Right lobe of liver (tissue), 6 donors: ENCODE measurements at regions not wholly inside any gene's neighbourhood (a gene's known extent, or its start where the extent isn't known, plus 50 kb on each side); places are given as distances from the start of the nearest gene placed in this dataset.

ENCODE experiments used
- ATAC-seq, 4 donors: fragments of 200-7000 bp; cut with Tn5 transposase; one replicate each; pipeline ENCODE4 v1.9.1; 2020; ENCODE audit warnings: mild to moderate bottlenecking in 4 of 4, moderate library complexity in 4 of 4
- DNase-seq, 3 donors: peaks; one replicate each; pipeline ENCODE4 v3.0.0-alpha.2; 2020
- H3K27ac ChIP-seq, 3 donors: fragments of 200-600 bp; one replicate each; pipeline ENCODE4 v1.8.0; 2022
- H3K27me3 ChIP-seq, 2 donors: fragments of 200-600 bp; one replicate each; pipeline ENCODE4 v1.8.0; 2022
- H3K36me3 ChIP-seq, 4 donors: fragments of 200-600 bp; sonication (generic) in 1 of 4; one replicate each; pipeline versions ENCODE4 v1.5.1 to v1.8.0; 2017 to 2022; ENCODE audit warnings: control low read depth in 1 of 4
- H3K4me1 ChIP-seq, 4 donors: fragments of 200-600 bp; sonication (generic) in 1 of 4; one replicate each; pipeline versions ENCODE4 v1.5.1 to v1.8.0; 2017 to 2022; ENCODE audit warnings: control low read depth in 1 of 4
- H3K4me3 ChIP-seq, 3 donors: fragments of 200-600 bp; one replicate each; pipeline ENCODE4 v1.8.0; 2022
- H3K9me3 ChIP-seq, 4 donors: fragments of 200-600 bp; sonication (generic) in 1 of 4; one replicate each; pipeline versions ENCODE4 v1.5.1 to v1.8.0; 2017 to 2022; ENCODE audit warnings: control low read depth in 1 of 4
- CTCF ChIP-seq, 4 donors: fragments of 200-600 bp in 3 of 4; fragments of 450-650 bp in 1 of 4; IDR thresholded peaks; one replicate each; pipeline versions ENCODE4 v1.5.1 to v1.8.0; 2016 to 2022; ENCODE audit warnings: antibody characterized with exemption in 4 of 4, mild to moderate bottlenecking in 2 of 4
- POLR2A ChIP-seq: fragments of 450-650 bp; IDR thresholded peaks from one replicate; pipeline ENCODE4 v1.6.1; 2017; ENCODE audit warnings: antibody characterized with exemption, mild to moderate bottlenecking
- WGBS: methylation state at CpG from one replicate; pipeline ENCODE4 v1.1.6; 2018; ENCODE audit warnings: low coverage, low lambda C conversion rate; ENCODE audit not compliant: insufficient coverage; ENCODE audit errors: missing lambda C conversion rate; 5-methylcytosine and 5-hydroxymethylcytosine counted together
- intact Hi-C, 2 donors: fragments of 100-400 bp; cut with DNase I; formaldehyde crosslinking; loops; one replicate each; pipeline versions ENCODE4 v1.11.2 to v1.14.1; 2022
- donor health status: DM: no; HTN: yes; CAD: no.
- donor health status: DM: no; HTN: no; CAD: no.
- donor health status: DM: no; HTN: no; CAD: no.
- donor health status: DM: no; HTN: yes; CAD: no.
- donor health status: DM: no; HTN: yes; CAD: no.

DNA sequence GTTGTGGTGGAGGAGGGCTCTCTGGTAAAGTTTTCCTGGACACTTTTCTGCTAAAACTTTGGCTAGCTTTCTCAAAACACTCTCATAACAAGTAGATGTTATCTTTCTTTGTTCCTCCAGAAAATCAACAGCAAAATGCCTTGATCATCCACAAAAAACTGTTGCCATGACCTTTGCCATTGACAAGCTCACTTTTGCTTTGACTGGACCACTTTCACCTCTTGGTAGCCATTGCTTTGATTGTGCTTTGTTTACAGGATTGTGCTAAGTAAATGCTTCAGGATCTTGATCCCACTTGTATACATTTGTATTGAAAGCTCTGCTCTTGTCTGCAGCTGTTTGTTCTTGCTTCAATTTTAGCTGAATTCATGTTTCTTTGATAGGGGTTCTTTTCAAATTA, 143.9 kb upstream of the NR3C1 start:
- intact Hi-C loops, result no loop called here
- Histone ChIP-seq H3K27ac (no peak overlapping the region), H3K9me3 (no peaks in the 10 kb centered on the region), H3K4me3 (no peak overlapping the region), H3K4me1 (no peaks in the 10 kb centered on the region), H3K36me3 (no peaks in the 10 kb centered on the region), H3K27me3 (no peaks in the 10 kb centered on the region)
- no peak for ATAC-seq
- TF ChIP-seq CTCF (IDR thresholded peaks at IDR 0.05) (no peak), POLR2A (no peak)
- no peak for DNase-seq

DNA sequence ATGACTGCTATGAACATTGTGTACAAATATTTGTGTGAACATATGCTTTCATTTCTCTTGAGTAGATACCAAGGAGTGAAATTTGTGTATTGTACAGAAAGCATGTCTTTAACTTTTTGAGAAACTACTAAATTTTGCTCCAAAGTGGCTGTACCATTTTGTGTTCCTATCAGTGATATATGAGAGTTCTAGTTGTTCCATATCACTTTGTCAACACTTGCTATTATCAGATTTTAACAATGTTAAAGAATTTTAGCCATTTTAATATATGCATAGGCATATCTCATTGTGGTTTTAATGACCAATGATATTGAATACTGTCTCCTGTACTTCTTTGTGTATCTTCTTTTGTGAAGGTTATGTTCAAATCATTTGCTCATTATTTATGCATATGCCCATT, 142.9 kb upstream of the NR3C1 start:
- no peak overlapping the region for H3K4me3 ChIP-seq
- no peak overlapping the region for H3K27ac ChIP-seq
- ATAC-seq (no peak), DNase-seq (no peak)
- H3K27me3 ChIP-seq, result no peaks in the 10 kb centered on the region
- intact Hi-C loops, result no loop called here
- TF ChIP-seq CTCF (IDR thresholded peaks at IDR 0.05) (no peak), POLR2A (no peak)
- H3K36me3 ChIP-seq, result no peaks in the 10 kb centered on the region
- H3K9me3 ChIP-seq, result no peaks in the 10 kb centered on the region
- H3K4me1 ChIP-seq, result no peaks in the 10 kb centered on the region

GRCh38 chr5:143544606-143545005, 141.1 kb upstream of the NR3C1 start:
- Histone ChIP-seq H3K9me3 (no peaks in the 10 kb centered on the region), H3K4me3 (no peak overlapping the region), H3K36me3 (no peaks in the 10 kb centered on the region), H3K27me3 (no peaks in the 10 kb centered on the region), H3K27ac (no peak overlapping the region), H3K4me1 (no peaks in the 10 kb centered on the region)
- DNase-seq (no peak), ATAC-seq (no peak)
- intact Hi-C loops, result no loop called here
- TF ChIP-seq CTCF (IDR thresholded peaks at IDR 0.05) (no peak), POLR2A (no peak)

GRCh38 chr5:143543358-143544255, 140.1 kb upstream of the NR3C1 start:
- TF ChIP-seq CTCF (IDR thresholded peaks at IDR 0.05) (no peak), POLR2A (no peak)
- Histone ChIP-seq H3K27ac (no peak overlapping the region), H3K36me3 (no peaks in the 10 kb centered on the region), H3K9me3 (no peaks in the 10 kb centered on the region), H3K27me3 (no peaks in the 10 kb centered on the region), H3K4me3 (no peak overlapping the region), H3K4me1 (no peaks in the 10 kb centered on the region)
- DNase-seq (no peak), ATAC-seq (peak in 1 of 4 donors; percentile 21)
- intact Hi-C loops, result no loop called here
- WGBS, result 67% methylated on average over 2 of the region's 2 CpGs

DNA sequence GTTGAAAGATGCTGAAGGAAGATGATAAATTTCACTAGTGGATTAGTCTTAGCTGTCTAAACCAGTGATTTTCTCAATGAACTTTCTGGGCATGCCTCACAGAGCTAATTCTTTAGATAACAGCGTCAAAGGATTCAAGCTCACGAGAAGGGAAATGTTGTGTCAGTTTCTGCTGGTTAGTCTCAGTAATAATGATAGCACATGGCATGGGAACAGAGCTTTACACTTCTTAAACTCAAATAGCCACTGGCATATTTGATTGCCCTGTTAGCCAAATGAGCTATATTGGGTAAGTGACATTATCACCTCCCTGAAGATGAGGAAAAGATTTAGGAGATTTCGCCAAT, 139.3 kb upstream of the NR3C1 start:
- Histone ChIP-seq H3K4me3 (no peak overlapping the region), H3K36me3 (no peaks in the 10 kb centered on the region), H3K4me1 (no peaks in the 10 kb centered on the region), H3K27me3 (no peaks in the 10 kb centered on the region), H3K9me3 (no peaks in the 10 kb centered on the region), H3K27ac (no peak overlapping the region)
- intact Hi-C loops, result no loop called here
- DNase-seq (no peak), ATAC-seq (no peak)
- WGBS, result 69% methylated on average over 3 of the region's 3 CpGs
- TF ChIP-seq CTCF (IDR thresholded peaks at IDR 0.05), result no peak
- TF ChIP-seq POLR2A, result no peak
